ENCODE measurements at regions not wholly inside any gene's neighbourhood (a gene's known extent, or its start where the extent isn't known, plus 50 kb on each side); places are given as distances from the start of the nearest gene placed in this dataset.
"Not testable (repeated sequence)": the region's sequence is repeated elsewhere in the genome, so short reads cannot be mapped to it uniquely, and the experiment has no call there.

DNA sequence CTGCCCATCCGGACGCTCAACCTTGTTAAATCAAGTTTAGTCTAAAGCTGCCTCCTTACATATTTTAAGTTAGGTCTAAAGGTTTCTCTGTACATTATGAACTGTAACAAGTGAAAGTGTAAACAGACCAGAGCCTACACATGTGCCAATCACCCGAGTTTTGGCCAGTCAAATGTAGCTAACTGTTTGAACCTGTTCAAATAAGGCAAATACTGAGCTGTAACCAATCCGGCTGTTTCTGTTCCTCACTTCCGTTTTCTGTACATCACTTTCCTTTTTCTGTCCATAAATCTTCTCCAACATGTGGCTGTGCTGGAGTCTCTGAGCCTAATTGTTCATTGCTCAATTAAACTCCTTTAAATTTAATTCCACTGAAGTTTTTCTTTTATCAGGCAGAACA lies 113.3 kb upstream of the SHISA3 start:
- TF ChIP-seq ZNF274 (IDR thresholded peaks at IDR 0.05; ENCODE audit: low read depth, low read length) (no peak), YY1 (IDR thresholded peaks at IDR 0.05; ENCODE audit: insufficient read depth, insufficient read length) (no peak), SUZ12 (IDR thresholded peaks at IDR 0.05; ENCODE audit: extremely low read depth, insufficient read depth, insufficient read length) (no peak)
- no peaks in the 10 kb centered on the region for H3K27me3 ChIP-seq (ENCODE audit: insufficient read depth, insufficient read length)
- H3K9me3 ChIP-seq (ENCODE audit: insufficient read depth, low read length), result no peaks in the 10 kb centered on the region
- no peak for DNase-seq (ENCODE audit: low read depth, low spot score)
- H3K4me3 ChIP-seq (ENCODE audit: insufficient read length, low read depth), result no peak overlapping the region
- no peak overlapping the region for H3K9ac ChIP-seq (ENCODE audit: insufficient read length, low read depth)
- no peaks in the 10 kb centered on the region for H3K36me3 ChIP-seq (ENCODE audit: insufficient read depth, insufficient read length, low read length)
- peaks cover 3% of the 10 kb centered on the region for H3K4me1 ChIP-seq (ENCODE audit: insufficient read depth, insufficient read length)

DNA sequence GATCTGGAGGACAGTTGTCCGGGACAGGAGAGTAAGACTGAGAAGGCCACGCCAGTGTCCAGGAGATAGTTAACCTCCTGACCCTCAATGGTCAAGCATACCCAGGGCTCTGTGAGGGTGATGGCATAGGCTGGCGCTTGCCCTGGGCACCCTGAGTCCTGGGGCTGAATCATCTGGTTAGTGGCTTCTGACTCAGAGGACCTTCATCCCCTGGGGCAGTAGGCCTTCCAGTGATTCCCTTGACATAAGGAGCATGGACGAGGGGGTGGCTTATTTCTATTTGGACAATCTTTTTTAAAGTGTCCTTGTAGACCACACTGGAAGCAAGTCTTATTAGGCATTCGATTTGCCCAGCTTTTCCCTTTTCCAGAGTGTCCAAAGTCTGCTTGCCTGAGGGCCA lies 108.4 kb upstream of the SHISA3 start:
- H3K9me3 ChIP-seq (ENCODE audit: insufficient read depth, low read length), result peaks cover 20% of the 10 kb centered on the region; the same call in 1 of the 2 replicates
- DNase-seq (ENCODE audit: low read depth, low spot score); H3K27me3 ChIP-seq (ENCODE audit: insufficient read depth, insufficient read length); H3K9ac ChIP-seq (ENCODE audit: insufficient read length, low read depth); H3K4me1 ChIP-seq (ENCODE audit: insufficient read depth, insufficient read length); H3K4me3 ChIP-seq (ENCODE audit: insufficient read length, low read depth); H3K36me3 ChIP-seq (ENCODE audit: insufficient read depth, insufficient read length, low read length): not testable (repeated sequence)

GRCh38 chr4:42292192-42292591 lies 105.1 kb upstream of the SHISA3 start:
- H3K4me3 ChIP-seq (ENCODE audit: insufficient read length, low read depth); DNase-seq (ENCODE audit: low read depth, low spot score); H3K27me3 ChIP-seq (ENCODE audit: insufficient read depth, insufficient read length); H3K36me3 ChIP-seq (ENCODE audit: insufficient read depth, insufficient read length, low read length); H3K4me1 ChIP-seq (ENCODE audit: insufficient read depth, insufficient read length); H3K9ac ChIP-seq (ENCODE audit: insufficient read length, low read depth): not testable (repeated sequence)
- H3K9me3 ChIP-seq (ENCODE audit: insufficient read depth, low read length), result peaks cover 23% of the 10 kb centered on the region; the same call in 1 of the 2 replicates

GRCh38 chr4:42293967-42294813 lies 103.1 kb upstream of the SHISA3 start:
- no peaks in the 10 kb centered on the region for H3K36me3 ChIP-seq (ENCODE audit: insufficient read depth, insufficient read length, low read length)
- DNase-seq (ENCODE audit: low read depth, low spot score), result peak; percentile 68
- peaks cover 23% of the 10 kb centered on the region; the same call in 1 of the 2 replicates for H3K9me3 ChIP-seq (ENCODE audit: insufficient read depth, low read length)
- no peak overlapping the region for H3K4me3 ChIP-seq (ENCODE audit: insufficient read length, low read depth)
- peaks cover 2% of the 10 kb centered on the region for H3K4me1 ChIP-seq (ENCODE audit: insufficient read depth, insufficient read length)
- TF ChIP-seq SUZ12 (IDR thresholded peaks at IDR 0.05; ENCODE audit: extremely low read depth, insufficient read depth, insufficient read length) (no peak), YY1 (IDR thresholded peaks at IDR 0.05; ENCODE audit: insufficient read depth, insufficient read length) (no peak), ZNF274 (IDR thresholded peaks at IDR 0.05; ENCODE audit: low read depth, low read length) (no peak)
- H3K27me3 ChIP-seq (ENCODE audit: insufficient read depth, insufficient read length), result no peaks in the 10 kb centered on the region
- H3K9ac ChIP-seq (ENCODE audit: insufficient read length, low read depth), result no peak overlapping the region

GRCh38 chr4:42296196-42296595 lies 101.1 kb upstream of the SHISA3 start:
- H3K9me3 ChIP-seq (ENCODE audit: insufficient read depth, low read length), result peaks cover 23% of the 10 kb centered on the region; the same call in 1 of the 2 replicates
- TF ChIP-seq SUZ12 (IDR thresholded peaks at IDR 0.05; ENCODE audit: extremely low read depth, insufficient read depth, insufficient read length) (no peak), YY1 (IDR thresholded peaks at IDR 0.05; ENCODE audit: insufficient read depth, insufficient read length) (no peak), ZNF274 (IDR thresholded peaks at IDR 0.05; ENCODE audit: low read depth, low read length) (no peak)
- no peak overlapping the region for H3K9ac ChIP-seq (ENCODE audit: insufficient read length, low read depth)
- no peak for DNase-seq (ENCODE audit: low read depth, low spot score)
- peaks cover 2% of the 10 kb centered on the region for H3K4me1 ChIP-seq (ENCODE audit: insufficient read depth, insufficient read length)
- no peaks in the 10 kb centered on the region for H3K36me3 ChIP-seq (ENCODE audit: insufficient read depth, insufficient read length, low read length)
- no peaks in the 10 kb centered on the region for H3K27me3 ChIP-seq (ENCODE audit: insufficient read depth, insufficient read length)
- H3K4me3 ChIP-seq (ENCODE audit: insufficient read length, low read depth), result no peak overlapping the region

DNA sequence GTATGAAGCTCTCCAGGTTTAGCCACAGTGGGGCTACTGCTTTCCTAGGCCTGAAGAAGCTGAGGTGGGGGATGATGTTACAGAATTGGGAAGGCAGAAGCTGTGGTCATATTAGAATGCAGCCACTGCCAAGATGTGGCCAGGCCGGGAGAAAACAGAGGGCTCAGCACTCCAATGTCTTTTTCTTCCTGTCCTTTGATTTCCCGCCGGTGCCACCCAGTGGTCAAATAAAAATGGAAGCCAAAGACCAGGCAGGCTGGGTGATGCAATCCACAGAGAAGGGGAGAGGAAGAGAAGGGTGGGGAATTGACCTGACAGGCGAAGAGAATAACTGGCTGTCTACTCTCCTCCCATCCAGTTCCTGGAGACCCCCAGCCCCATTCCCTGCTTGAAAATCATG lies 94.9 kb upstream of the SHISA3 start:
- no peak for TF ChIP-seq YY1 (IDR thresholded peaks at IDR 0.05; ENCODE audit: insufficient read depth, insufficient read length)
- no peak for TF ChIP-seq ZNF274 (IDR thresholded peaks at IDR 0.05; ENCODE audit: low read depth, low read length)
- no peak for TF ChIP-seq SUZ12 (IDR thresholded peaks at IDR 0.05; ENCODE audit: extremely low read depth, insufficient read depth, insufficient read length)
- H3K4me1 ChIP-seq (ENCODE audit: insufficient read depth, insufficient read length), result no peaks in the 10 kb centered on the region
- H3K36me3 ChIP-seq (ENCODE audit: insufficient read depth, insufficient read length, low read length), result no peaks in the 10 kb centered on the region
- H3K4me3 ChIP-seq (ENCODE audit: insufficient read length, low read depth), result no peak overlapping the region
- H3K9me3 ChIP-seq (ENCODE audit: insufficient read depth, low read length), result no peaks in the 10 kb centered on the region
- no peak overlapping the region for H3K9ac ChIP-seq (ENCODE audit: insufficient read length, low read depth)
- no peaks in the 10 kb centered on the region for H3K27me3 ChIP-seq (ENCODE audit: insufficient read depth, insufficient read length)
- peak; percentile 63 for DNase-seq (ENCODE audit: low read depth, low spot score)

DNA sequence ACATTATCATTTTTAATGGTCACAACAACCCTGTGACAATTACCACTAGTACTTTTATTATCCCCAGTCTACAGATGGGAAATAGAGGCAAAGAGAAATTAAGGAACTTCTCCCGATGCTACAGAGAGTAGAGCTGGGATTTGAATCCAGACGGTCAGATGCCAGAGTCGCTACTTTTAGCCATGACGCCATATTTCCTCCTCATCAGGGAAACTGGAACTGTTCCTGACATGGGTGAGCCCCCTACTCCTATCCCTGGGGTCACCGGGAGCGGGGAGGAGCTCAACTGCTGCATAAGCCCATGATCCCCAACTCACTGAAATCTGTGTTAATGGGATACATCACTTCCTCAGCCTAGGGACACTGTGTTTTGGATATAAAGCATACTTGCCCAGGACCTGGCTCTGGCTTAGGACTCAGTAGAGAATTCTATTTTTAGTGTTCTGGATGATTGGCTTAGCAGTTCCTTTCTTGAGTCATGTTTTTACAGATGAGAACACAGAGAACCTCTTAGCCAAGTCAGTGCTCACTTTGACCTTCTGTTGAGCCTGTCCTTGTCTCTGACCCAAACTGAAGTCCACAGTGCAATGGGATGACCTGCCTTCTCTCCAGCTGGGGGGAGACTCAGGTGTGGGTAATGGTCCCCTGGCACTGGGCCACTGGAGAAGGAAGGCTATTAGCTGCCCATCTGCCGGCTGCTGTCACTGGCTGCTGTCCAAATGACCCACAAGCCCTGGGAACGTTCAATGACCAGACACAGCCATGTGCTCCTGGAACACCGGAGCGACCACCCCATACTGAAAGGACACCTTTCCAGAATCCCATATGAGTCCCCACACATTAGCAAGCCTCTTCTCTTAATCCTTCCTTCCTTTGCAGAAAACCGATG lies 90.8 kb upstream of the SHISA3 start:
- Histone ChIP-seq H3K4me3 (ENCODE audit: insufficient read length, low read depth) (no peak overlapping the region), H3K9ac (ENCODE audit: insufficient read length, low read depth) (no peak overlapping the region), H3K36me3 (ENCODE audit: insufficient read depth, insufficient read length, low read length) (no peaks in the 10 kb centered on the region), H3K27me3 (ENCODE audit: insufficient read depth, insufficient read length) (no peaks in the 10 kb centered on the region), H3K4me1 (ENCODE audit: insufficient read depth, insufficient read length) (peaks cover 4% of the 10 kb centered on the region), H3K9me3 (ENCODE audit: insufficient read depth, low read length) (no peaks in the 10 kb centered on the region)
- no peak for TF ChIP-seq YY1 (IDR thresholded peaks at IDR 0.05; ENCODE audit: insufficient read depth, insufficient read length)
- no peak for DNase-seq (ENCODE audit: low read depth, low spot score)

All from NT2/D1 (cell line).